Left lung (tissue), 4 donors: ENCODE measurements at regions not wholly inside any gene's neighbourhood (a gene's known extent, or its start where the extent isn't known, plus 50 kb on each side); places are given as distances from the start of the nearest gene placed in this dataset.

Experiments
- ATAC-seq: fragments of 200-7000 bp; cut with Tn5 transposase; one replicate; pipeline ENCODE4 v1.9.1; 2020; ENCODE audit warnings: moderate library complexity
- DNase-seq, 4 donors: peaks; one replicate each; pipeline ENCODE4 v3.0.0-alpha.2; 2013 to 2020
- H3K27ac ChIP-seq, 2 donors: fragments of 200-600 bp; sonication (generic) in 1 of 2; one replicate each; pipeline versions ENCODE4 v1.5.0 to v1.8.0; 2020 to 2021
- H3K27me3 ChIP-seq, 2 donors: fragments of 200-600 bp; sonication (generic) in 1 of 2; one replicate each; pipeline versions ENCODE4 v1.5.0 to v1.8.0; 2020 to 2021
- H3K36me3 ChIP-seq, 2 donors: fragments of 200-600 bp; sonication (generic) in 1 of 2; one replicate each; pipeline versions ENCODE4 v1.5.0 to v1.8.0; 2020 to 2021
- H3K4me1 ChIP-seq, 2 donors: fragments of 200-600 bp; one replicate each; pipeline ENCODE4 v1.8.0; 2021
- H3K4me3 ChIP-seq, 2 donors: fragments of 200-600 bp; sonication (generic) in 1 of 2; one replicate each; pipeline versions ENCODE4 v1.5.0 to v1.8.0; 2020 to 2021; ENCODE audit warnings: mild to moderate bottlenecking in 1 of 2
- H3K9me3 ChIP-seq, 2 donors: fragments of 200-600 bp; sonication (generic) in 1 of 2; one replicate each; pipeline versions ENCODE4 v1.5.0 to v1.8.0; 2020 to 2021
- CTCF ChIP-seq, 2 donors: fragments of 200-600 bp; sonication (generic) in 1 of 2; IDR thresholded peaks; one replicate each; pipeline versions ENCODE4 v1.5.0 to v1.8.0; 2021; ENCODE audit warnings: antibody characterized with exemption in 2 of 2
- intact Hi-C, 2 donors: fragments of 100-400 bp; cut with DNase I; formaldehyde crosslinking; loops; one replicate each; pipeline versions ENCODE4 v1.11.2 to v1.14.2; 2022
- donor health status: DM: no; HTN: yes; CAD: no.
- donor health status: DM: no; HTN: no; CAD: no.

DNA sequence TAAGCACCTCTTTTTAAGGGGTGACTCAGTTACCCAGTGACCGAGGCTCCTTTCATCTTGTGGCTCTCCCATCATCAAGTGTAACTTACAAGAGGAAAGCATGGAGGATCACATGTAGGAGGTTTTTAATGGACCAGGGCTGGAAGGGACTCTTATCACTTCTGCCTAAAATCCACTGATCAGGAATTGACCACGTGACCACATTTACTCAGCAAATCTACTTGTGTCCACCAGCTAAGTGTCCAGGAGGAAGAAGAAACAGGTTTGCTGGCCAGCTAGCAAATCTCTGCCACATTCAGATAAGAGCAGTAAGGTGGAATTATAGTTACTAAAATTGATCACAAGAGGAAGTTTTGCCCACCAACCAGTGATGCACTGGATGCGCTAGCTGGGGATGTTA is 486.0 kb downstream of the ENC1 start:
- intact Hi-C loops = no loop called here
- TF ChIP-seq CTCF (IDR thresholded peaks at IDR 0.05) = no peak
- DNase-seq = no peak

DNA sequence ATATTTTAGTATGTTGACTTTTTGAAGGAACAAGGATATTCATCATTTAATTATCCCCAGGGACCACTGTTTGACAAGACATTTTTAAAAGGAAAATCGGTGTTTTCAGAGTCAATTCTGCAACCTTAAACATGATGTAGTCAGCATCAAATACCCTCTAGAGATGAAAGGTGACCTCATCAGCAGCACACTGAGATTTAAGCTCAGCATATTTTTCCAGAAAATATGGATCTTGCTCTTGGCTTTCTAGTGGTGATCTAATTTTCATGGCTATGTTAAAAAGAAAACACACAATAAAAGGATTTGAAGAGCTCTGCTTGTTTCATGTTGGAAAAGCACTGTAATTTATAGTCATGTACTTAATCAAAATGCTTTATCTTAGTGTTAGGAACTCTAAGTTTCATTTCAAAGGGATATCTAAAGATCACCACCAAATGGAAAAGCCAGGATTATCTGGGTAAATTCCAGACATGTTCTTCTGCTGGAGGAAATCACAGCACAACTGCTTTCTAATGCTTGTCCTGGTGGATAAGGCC is 487.2 kb downstream of the ENC1 start:
- Histone ChIP-seq H3K27ac (no peak overlapping the region), H3K9me3 (no peaks in the 10 kb centered on the region), H3K36me3 (no peaks in the 10 kb centered on the region), H3K27me3 (no peaks in the 10 kb centered on the region), H3K4me3 (no peak overlapping the region), H3K4me1 (peaks cover 0 to 3% of the 10 kb centered on the region in 2 donors)
- intact Hi-C loops = no loop called here
- no peak for TF ChIP-seq CTCF (IDR thresholded peaks at IDR 0.05)
- no peak for DNase-seq
- peak; percentile 15 for ATAC-seq

More for the DNA sequence above, 486.0 kb downstream of the ENC1 start:
- Histone ChIP-seq H3K4me1 (no peaks in the 10 kb centered on the region), H3K4me3 (no peak overlapping the region), H3K27ac (no peak overlapping the region), H3K36me3 (no peaks in the 10 kb centered on the region), H3K27me3 (no peaks in the 10 kb centered on the region), H3K9me3 (no peaks in the 10 kb centered on the region)
- ATAC-seq = no peak

DNA sequence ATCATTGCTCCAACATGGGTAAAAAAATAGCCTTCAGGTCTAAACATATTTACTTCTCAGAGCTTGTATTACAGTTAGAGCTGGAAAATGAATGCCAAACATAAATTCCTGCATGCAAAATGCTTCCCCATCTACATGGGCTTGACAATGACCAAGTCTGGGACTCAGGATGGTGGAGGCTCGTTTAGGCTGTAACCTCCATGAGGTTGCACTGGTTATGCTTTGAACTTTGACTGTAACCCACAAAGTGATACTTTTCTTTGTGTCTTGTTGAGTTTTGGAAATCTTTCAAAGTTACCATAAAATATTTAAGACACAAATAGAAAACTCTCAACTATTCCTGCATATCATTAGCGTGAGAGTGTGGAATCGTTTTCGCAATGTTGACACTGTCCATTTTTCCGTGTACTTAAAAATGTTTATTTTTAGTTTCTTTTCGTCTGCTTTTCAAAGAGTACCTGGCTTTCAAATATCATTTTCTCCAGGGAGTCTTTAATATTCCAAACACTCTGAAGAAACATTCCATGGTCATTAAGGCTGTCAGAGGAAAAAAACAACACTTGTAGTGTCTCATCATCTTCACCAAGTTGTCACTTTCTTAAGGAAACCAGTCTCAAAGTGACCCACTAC is 487.8 kb downstream of the ENC1 start:
- Histone ChIP-seq H3K9me3 (no peaks in the 10 kb centered on the region), H3K27me3 (no peaks in the 10 kb centered on the region), H3K4me1 (peaks cover 0 to 3% of the 10 kb centered on the region in 2 donors), H3K4me3 (no peak overlapping the region), H3K27ac (no peak overlapping the region), H3K36me3 (no peaks in the 10 kb centered on the region)
- no peak for TF ChIP-seq CTCF (IDR thresholded peaks at IDR 0.05)
- ATAC-seq (peak; percentile 61), DNase-seq (no peak)
- intact Hi-C loops = no loop called here

- Histone ChIP-seq H3K4me3 (no peak overlapping the region), H3K9me3 (no peaks in the 10 kb centered on the region), H3K27ac (no peak overlapping the region), H3K27me3 (no peaks in the 10 kb centered on the region), H3K4me1 (peaks cover 0 to 3% of the 10 kb centered on the region in 2 donors), H3K36me3 (no peaks in the 10 kb centered on the region)
- no peak for TF ChIP-seq CTCF (IDR thresholded peaks at IDR 0.05)
- DNase-seq (no peak), ATAC-seq (no peak)
- intact Hi-C loops = no loop called here
Observed at GRCh38 chr5:74152136-74152535, 488.4 kb downstream of the ENC1 start.

DNA sequence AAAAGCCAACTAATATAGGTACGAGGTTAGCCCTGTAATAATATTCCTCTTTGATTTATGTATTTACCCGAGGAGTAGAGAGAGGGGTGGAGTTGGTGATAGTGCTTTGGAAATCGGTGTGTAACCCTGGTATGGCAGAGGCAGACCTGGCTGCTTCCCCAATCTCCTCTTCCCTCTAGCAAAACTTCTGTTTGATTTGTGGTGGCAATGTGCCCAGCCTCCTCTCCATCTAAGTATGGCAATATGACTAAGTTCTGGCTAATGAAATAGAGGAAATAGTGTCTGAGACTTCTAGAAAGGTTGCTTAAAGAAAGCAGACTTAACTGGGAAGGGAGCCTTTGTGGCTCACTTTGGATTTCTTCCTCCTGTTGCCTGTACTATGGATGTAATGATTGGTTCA is 491.1 kb downstream of the ENC1 start:
- DNase-seq (no peak), ATAC-seq (peak; percentile 16)
- intact Hi-C loops = no loop called here
- Histone ChIP-seq H3K36me3 (no peaks in the 10 kb centered on the region), H3K9me3 (no peaks in the 10 kb centered on the region), H3K4me1 (peaks cover 0 to 3% of the 10 kb centered on the region in 2 donors), H3K4me3 (no peak overlapping the region), H3K27ac (no peak overlapping the region), H3K27me3 (no peaks in the 10 kb centered on the region)
- no peak for TF ChIP-seq CTCF (IDR thresholded peaks at IDR 0.05)
